SIG-M5 treated with dmso at 0.1 percent for 504 hours (cell line): ENCODE measurements at regions not wholly inside any gene's neighbourhood (a gene's known extent, or its start where the extent isn't known, plus 50 kb on each side); places are given as distances from the start of the nearest gene placed in this dataset.
"Not testable (repeated sequence)": the region's sequence is repeated elsewhere in the genome, so short reads cannot be mapped to it uniquely, and the experiment has no call there.

ENCODE experiments used
- DNase-seq: peaks from one replicate; lab custom pipeline; 2025; ENCODE audit not compliant: unreplicated experiment; lab: John Stamatoyannopoulos, UW

DNA sequence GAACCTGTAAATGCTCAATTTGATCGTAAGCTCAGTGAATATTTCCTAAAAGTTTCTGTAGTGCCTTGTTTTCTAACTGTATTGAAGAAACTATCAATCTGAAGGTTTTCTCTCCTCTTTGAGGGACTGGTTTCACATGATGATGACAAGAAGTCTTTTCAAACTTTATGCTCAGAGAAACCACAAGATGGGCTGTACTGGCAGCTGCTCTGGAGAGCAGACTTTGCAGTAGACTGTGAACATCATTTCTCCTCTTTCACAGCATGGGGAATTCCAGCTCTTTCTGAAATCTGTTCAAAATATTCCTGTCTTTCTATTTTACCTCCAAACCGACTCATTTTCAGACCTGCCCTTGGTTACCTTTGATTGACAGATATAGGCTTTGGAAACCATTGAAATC lies 194.4 kb downstream of the IZUMO3 start:
- DNase-seq: no peak

DNA sequence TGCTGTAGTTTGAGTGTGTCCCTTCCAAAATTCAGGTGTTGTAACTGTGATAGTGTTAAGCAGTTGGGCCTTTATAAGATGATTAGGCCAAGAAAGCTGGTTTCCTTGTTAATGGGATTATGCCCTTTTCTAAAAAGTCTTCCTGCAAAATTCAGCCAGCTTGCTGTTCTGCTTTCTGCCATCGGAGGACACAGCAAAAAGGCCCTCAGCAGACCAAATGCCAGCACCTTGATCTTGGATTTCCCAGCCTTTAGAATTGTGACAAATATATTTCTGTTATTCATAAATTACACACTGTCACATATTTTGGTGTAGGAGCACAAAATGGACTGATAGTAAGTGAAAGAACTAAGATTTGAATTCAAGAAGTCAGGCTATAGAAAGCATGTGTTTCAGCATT lies 203.2 kb downstream of the IZUMO3 start:
- no peak for DNase-seq

GRCh38 chr9:24333629-24334028 lies 212.1 kb downstream of the IZUMO3 start:
- no peak for DNase-seq

DNA sequence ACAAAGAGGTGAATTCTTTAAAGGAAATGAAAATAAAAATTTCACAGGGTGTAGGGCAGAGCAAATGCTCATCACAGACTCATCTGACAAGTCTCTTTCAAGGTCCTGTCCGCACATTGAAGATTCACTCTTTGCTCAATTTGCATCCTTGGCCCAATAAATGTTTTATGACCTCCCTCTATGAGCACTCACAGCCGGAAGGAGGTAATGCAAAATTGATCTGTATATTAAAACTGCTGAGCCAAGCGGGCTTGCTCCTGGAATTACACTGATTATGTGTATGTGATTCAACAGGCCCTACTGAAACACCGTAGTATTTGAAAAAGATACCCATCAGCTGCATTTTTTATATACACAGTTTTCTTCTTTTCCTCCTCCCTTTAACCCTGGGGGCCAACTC lies 246.8 kb downstream of the IZUMO3 start:
- no peak for DNase-seq

- no peak for DNase-seq
Measured at GRCh38 chr9:24297931-24298330, 247.8 kb downstream of the IZUMO3 start.

GRCh38 chr9:24296124-24296523 lies 249.6 kb downstream of the IZUMO3 start:
- DNase-seq: no peak

DNA sequence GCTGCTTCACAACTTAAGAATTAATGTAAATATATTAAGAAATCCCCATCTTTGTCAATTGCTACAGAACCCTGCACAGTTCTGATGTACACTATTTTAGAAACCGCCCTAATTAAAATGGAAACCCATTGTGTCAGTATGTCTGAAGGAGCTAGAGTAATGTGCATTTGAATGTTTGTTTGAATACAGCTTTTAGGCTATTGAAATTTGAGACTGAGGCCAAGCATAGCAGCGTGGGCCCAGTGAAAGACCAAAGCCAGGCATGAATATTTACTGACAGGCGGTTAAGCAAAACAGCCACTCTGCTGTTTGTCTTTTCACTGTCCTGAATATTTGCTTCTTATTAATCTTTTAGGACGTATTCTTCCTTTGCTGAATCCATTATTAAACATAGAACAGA lies 252.3 kb downstream of the IZUMO3 start:
- no peak for DNase-seq

- no peak for DNase-seq
Measured at GRCh38 chr9:24286761-24287160, 258.9 kb downstream of the IZUMO3 start.

GRCh38 chr9:24258626-24259025 lies 287.1 kb downstream of the IZUMO3 start:
- no peak for DNase-seq

- no peak for DNase-seq
Measured at GRCh38 chr9:24257726-24258125, 288.0 kb downstream of the IZUMO3 start.

- peak; percentile 25 for DNase-seq
Measured at GRCh38 chr9:24245988-24246387, 299.7 kb downstream of the IZUMO3 start.

DNA sequence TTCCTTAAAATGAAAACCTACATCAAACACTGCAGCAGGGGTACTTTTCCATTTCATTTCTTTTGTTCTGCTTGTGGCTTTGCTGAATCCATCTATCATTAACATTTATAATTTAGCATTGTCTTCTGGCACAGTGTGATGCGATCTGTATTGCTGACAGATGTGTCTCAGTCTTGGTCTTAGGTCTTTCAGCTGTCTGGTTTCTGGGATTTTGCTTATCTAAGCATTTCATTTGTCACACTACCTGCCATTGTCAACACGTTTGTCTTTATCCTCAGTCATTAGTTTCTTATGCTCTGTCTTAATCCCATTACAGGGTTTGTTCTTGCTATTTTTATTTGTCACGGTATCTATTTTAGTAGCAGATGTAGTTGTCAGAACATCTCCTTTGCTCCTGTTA lies 303.1 kb downstream of the IZUMO3 start:
- DNase-seq: no peak

DNA sequence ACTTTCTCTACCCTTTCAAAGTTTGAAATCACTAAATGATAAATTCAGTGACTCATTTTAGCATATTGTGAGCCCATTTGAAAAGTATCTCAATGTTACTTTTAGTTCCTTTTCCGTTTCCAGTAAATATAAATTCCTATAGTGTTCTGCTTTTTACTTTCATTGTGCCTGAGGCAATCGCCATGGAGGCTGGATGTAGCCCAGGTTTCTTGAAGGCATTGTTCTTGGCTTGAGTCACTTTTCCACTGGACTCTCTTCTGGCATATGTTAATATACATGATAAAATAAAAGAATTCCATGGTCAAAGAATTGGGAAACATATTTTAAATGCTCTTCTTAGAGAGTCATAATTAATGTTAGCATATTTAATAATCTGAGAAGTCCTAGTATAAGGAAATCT lies 327.0 kb downstream of the IZUMO3 start:
- no peak for DNase-seq

DNA sequence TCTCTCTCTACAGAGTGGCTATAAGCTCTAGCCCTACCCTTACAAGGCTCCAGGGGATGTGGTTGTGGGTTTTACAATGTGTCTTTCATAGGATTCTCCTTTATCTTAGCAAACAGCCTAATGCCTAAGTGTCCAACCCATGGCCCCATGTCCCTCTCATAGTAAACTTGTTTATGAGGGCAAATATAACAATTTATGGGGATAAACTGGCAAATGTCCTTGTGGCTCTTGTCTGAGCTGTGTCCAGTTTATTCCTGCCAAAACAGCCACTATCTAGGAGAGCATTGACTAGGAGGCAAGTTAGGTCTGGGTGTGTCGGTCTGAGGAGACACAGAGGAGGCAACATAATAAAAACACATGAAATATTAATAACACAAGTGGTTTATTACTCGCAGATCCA lies 335.1 kb downstream of the IZUMO3 start:
- DNase-seq: no peak

DNA sequence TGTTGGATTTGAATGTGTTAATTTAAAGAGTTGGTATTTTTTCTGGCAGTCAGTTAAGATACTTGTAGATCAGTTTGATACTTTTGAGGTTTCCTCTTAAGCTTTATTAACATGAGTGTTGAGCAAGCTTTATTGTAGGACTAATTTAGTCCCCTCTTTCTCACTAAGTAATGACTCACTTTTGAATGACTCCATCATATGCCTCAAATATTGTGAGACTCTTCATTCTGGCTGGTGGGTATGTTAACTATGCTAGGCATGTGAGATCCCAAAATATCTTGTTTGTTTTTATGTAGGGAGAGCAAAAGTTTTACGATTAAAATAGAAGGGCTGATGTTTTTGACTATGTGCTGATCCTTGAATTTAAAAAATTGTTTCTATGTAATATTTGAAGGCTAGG lies 355.7 kb downstream of the IZUMO3 start:
- no peak for DNase-seq

DNA sequence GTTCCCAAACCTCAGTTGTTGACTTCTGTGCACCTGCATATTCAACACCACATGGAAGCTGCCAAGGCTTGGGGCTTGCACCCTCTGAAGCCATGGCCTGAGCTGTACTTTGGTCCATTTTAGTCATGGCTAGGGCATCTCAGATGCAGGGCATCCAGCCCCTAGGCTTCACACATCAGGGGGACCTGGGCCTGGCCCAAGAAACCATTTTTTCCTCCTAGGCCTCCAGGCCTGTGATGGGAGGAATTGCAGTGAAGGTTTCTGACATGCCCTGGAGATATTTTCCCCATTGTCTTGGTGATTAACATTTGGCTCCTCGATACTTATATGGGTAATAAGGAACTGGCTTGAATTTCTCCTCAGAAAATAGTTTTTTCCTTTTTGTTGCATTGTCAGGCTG lies 354.5 kb upstream of the ELAVL2 start:
- not testable (repeated sequence) for DNase-seq

- DNase-seq: no peak
Measured at GRCh38 chr9:24144796-24145195, 318.8 kb upstream of the ELAVL2 start.

GRCh38 chr9:24135072-24135471 lies 309.0 kb upstream of the ELAVL2 start:
- not testable (repeated sequence) for DNase-seq

DNA sequence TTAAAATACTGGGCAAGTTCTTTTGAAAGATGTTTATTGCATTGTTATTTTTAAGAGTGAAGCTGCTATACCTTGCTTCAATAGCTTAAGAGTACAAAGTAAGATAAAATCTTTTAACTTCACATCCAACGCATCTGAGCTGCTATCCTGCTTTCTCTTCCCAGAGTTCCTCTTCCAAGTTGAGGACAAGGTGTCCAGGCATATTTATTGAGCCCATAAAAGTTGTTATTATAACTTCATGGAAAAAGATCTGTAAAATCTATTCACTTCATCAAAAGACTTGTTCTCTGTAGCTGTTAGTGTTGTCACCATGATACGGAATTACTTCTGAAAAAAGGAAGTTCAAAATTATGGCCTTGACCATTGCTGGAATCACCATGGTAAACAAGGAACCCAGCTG lies 306.2 kb upstream of the ELAVL2 start:
- no peak for DNase-seq

DNA sequence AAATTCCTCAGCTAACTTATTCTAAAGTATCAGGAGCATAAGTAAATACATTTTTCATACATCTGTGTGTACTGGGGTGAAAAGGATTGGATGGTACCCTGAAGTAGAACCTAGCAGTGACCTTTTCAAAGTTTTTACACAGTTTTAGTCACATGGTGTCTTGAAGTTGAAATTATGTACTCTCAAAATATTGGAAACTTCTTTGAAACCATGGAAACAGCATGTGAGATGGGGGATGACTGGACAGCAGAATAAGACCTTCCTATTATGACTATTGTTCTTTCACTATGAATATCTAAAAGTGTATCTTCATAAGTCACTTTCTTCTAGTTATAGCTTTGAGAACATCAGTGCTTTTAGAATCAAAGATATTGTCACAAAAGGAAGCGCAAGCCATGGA lies 301.5 kb upstream of the ELAVL2 start:
- DNase-seq: no peak

- DNase-seq: no peak
Measured at GRCh38 chr9:24118190-24118589, 292.1 kb upstream of the ELAVL2 start.

DNA sequence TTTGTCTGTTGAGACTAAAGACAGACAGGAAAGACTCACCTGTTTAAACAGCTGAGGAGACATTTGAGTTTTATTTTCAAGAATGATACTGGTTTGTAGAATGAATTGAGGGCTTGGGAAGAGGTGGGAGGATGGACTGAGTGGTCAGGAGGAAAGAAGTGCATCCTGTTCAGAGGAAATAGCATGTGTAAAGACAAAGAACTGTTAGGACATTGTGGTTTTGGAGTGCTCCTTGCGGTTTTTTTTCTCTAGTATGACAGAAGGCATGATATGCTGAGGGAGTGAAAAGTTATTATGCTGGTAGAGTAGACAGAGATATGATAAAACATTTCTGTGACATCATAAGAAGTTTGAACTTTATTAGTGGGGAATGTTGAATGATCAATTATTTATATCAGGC lies 270.7 kb upstream of the ELAVL2 start:
- DNase-seq: no peak

GRCh38 chr9:24095246-24095645 lies 269.2 kb upstream of the ELAVL2 start:
- no peak for DNase-seq

DNA sequence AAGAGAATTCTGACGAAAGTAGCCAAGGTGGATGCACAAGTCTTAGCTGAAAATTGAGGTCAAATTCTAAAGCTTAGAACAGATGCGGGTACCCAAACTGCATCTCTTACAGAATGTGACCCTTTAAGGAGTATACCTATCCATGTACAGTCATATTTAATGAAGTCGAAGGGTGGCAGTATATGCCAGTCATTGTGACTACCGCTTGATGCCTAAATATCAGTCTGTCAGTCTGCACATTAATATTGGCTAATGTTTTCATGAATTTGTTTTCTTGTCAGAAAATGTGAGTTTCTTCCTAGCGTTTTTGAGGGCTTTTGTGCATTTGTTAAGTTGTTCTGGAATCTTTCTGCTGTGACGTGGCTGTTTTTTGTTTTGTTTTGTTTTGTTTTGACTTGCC lies 264.5 kb upstream of the ELAVL2 start:
- DNase-seq: no peak
